ENCODE measurements at regions not wholly inside any gene's neighbourhood (a gene's known extent, or its start where the extent isn't known, plus 50 kb on each side); places are given as distances from the start of the nearest gene placed in this dataset.
"Not testable (repeated sequence)": the region's sequence is repeated elsewhere in the genome, so short reads cannot be mapped to it uniquely, and the experiment has no call there.

- DNase-seq (ENCODE audit: low spot score in 2 of 2): no peak
- in situ Hi-C loops (cut with MboI; ENCODE audit: low sequenced_read_pairs): no loop called here
- Histone ChIP-seq H3K27me3 (ENCODE audit: low read depth) (no peaks in the 10 kb centered on the region), H3K4me1 (no peaks in the 10 kb centered on the region), H3K36me3 (replicated peaks) (no peaks in the 10 kb centered on the region), H3K4me3 (no peak overlapping the region), H3K9me3 (no peaks in the 10 kb centered on the region)
Measured at GRCh38 chr16:47980212-47980611, 175.6 kb downstream of the ABCC12 start.

DNA sequence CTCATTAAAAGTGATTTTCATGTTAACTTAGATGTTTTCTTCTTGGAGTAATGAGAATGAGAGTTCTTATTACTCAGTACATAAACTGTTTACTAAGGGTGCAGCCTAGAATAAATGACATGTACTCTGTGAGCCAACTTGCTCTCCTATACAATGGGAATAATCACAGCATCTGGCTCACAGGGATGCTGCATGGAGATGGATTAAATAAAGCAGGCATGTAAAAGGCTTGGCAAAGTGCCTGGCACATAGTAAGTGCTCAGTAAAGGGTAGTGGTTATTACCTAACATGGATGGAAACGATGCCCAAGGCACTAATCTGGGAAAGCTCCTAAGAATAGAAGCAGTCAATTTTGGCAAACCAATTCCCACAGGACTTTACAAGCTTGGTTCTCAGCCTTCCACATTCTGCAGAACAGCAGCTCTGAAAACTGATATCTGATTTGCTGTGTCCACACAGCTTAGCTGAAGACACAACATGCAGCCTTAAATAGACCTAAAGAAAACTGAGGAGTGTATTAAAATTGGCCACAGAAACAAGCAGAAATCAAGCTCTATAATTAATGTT, 176.1 kb downstream of the ABCC12 start:
- Histone ChIP-seq H3K36me3 (replicated peaks) (no peaks in the 10 kb centered on the region), H3K4me1 (no peaks in the 10 kb centered on the region), H3K27me3 (ENCODE audit: low read depth) (no peaks in the 10 kb centered on the region), H3K9me3 (no peaks in the 10 kb centered on the region), H3K4me3 (no peak overlapping the region)
- in situ Hi-C loops (cut with MboI; ENCODE audit: low sequenced_read_pairs): no loop called here
- no peak for DNase-seq (ENCODE audit: low spot score in 2 of 2)

DNA sequence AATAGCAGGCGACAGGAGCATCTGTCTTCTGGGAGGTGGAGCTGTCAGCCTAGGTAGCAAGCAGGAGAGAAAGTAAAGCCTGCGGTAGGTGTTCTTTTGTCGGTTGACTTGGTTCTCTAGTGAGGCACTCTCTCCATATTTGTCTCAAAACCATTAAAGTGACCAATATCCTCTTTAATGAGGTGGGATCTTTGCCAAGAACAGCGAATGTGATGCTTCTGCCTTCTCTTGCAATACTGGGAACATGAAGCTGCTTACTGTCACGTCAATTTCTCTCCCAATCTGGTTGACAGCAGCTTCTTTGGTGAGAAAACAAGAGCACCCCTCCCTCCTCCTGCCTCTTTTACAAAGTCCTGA, 176.7 kb downstream of the ABCC12 start:
- in situ Hi-C loops (cut with MboI; ENCODE audit: low sequenced_read_pairs): no loop called here

DNA sequence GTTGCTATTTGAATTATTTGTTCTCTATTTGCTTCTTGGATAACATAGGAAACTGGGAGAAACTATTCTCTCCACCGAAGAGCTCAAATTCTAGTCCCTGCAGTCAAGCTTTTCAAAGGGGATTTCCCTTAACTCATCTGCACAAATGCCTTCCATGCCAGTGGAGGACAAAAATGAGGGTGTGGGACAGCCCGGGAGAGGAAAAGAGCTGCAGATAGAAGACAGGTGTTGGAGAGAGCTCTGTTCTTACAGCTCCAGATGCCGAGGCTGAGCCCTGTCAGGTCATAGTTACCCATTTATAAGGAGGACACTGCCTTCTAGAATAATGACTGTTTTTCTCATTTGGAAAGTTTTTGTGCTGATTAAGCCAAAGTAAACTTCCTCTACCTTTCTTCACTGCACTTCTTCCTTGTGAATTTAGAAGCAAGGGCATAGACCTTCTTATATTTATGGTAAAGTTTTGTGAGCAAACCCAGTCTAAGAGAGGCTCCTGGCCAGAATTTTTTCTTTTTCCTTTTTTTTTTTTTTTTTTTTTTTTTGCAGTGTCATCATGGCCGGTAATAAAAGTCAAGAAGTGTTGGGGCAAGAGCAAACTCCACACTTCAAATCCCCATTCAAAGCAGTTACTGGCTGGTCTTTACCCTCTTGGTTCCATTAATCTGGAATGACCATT, 177.2 kb downstream of the ABCC12 start:
- Histone ChIP-seq H3K9me3 (no peaks in the 10 kb centered on the region), H3K4me1 (no peaks in the 10 kb centered on the region), H3K36me3 (replicated peaks) (no peaks in the 10 kb centered on the region), H3K4me3 (no peak overlapping the region), H3K27me3 (ENCODE audit: low read depth) (no peaks in the 10 kb centered on the region)
- DNase-seq (ENCODE audit: low spot score in 2 of 2): no peak
- in situ Hi-C loops (cut with MboI; ENCODE audit: low sequenced_read_pairs): no loop called here

More for the DNA sequence above, 176.7 kb downstream of the ABCC12 start:
- no peak overlapping the region for H3K4me3 ChIP-seq
- H3K4me1 ChIP-seq: no peaks in the 10 kb centered on the region
- no peaks in the 10 kb centered on the region for H3K27me3 ChIP-seq (ENCODE audit: low read depth)
- DNase-seq (ENCODE audit: low spot score in 2 of 2): no peak
- no peaks in the 10 kb centered on the region for H3K9me3 ChIP-seq
- H3K36me3 ChIP-seq (replicated peaks): no peaks in the 10 kb centered on the region

DNA sequence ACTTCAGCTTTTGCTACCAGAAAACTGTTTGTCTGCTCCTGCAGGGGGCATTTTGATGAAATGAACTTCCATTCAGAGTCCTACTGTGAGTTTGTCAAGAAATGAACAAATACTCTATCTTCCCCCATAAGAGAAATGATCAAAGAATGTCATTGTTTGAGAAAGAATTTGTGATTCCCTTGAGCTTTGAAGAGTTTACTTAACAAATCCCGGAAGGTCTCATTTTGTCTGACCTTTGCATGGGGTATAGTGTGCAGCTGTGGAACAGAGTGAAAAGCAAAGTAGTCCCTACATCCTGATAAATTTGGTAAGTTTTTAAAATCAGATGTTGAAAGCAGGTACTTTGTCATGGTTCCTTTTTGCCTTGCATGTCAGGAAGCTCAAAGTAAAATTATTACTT, 178.0 kb downstream of the ABCC12 start:
- Histone ChIP-seq H3K4me3 (no peak overlapping the region), H3K36me3 (replicated peaks) (no peaks in the 10 kb centered on the region), H3K9me3 (no peaks in the 10 kb centered on the region), H3K27me3 (ENCODE audit: low read depth) (no peaks in the 10 kb centered on the region), H3K4me1 (no peaks in the 10 kb centered on the region)
- in situ Hi-C loops (cut with MboI; ENCODE audit: low sequenced_read_pairs): no loop called here
- no peak for DNase-seq (ENCODE audit: low spot score in 2 of 2)

DNA sequence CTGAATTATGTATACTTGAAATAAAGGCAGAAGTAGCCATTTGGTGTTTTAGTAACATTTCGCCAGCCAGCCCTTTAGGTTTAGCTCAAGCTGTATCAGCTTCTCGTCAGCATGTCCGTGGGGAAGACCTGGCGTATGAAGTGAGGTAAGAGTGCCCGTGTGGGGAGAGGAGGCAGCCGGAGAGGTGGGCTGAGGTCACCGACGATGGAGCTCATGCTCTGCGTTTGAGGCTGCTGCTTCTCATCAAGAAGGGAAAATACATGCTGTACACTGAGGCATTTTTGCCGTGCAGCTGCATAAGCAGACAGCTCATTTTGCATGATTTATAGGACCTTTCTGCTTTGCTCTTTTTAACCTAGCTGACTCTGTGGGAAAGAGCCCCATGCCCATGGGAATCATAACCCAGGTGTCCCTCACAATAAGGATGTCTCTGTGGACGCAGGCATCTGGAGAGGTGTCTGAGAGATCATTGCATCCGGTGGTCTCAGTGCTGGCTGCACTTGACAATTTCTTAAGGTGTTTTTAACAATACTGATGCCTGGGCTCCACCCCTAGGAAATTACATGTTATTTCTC, 179.1 kb downstream of the ABCC12 start:
- no peaks in the 10 kb centered on the region for H3K9me3 ChIP-seq
- no peak for DNase-seq (ENCODE audit: low spot score in 2 of 2)
- H3K4me1 ChIP-seq: no peaks in the 10 kb centered on the region
- H3K36me3 ChIP-seq (replicated peaks): no peaks in the 10 kb centered on the region
- no peaks in the 10 kb centered on the region for H3K27me3 ChIP-seq (ENCODE audit: low read depth)
- H3K4me3 ChIP-seq: no peak overlapping the region
- in situ Hi-C loops (cut with MboI; ENCODE audit: low sequenced_read_pairs): no loop called here

- H3K9me3 ChIP-seq; H3K4me1 ChIP-seq; H3K27me3 ChIP-seq (ENCODE audit: low read depth); H3K4me3 ChIP-seq; in situ Hi-C loops (cut with MboI; ENCODE audit: low sequenced_read_pairs); DNase-seq (ENCODE audit: low spot score in 2 of 2); H3K36me3 ChIP-seq (replicated peaks): not testable (repeated sequence)
Measured at GRCh38 chr16:47974971-47975370, 180.8 kb downstream of the ABCC12 start.

GRCh38 chr16:47973552-47973951, 182.2 kb downstream of the ABCC12 start:
- Histone ChIP-seq H3K4me3 (no peak overlapping the region), H3K36me3 (replicated peaks) (no peaks in the 10 kb centered on the region), H3K27me3 (ENCODE audit: low read depth) (no peaks in the 10 kb centered on the region), H3K9me3 (no peaks in the 10 kb centered on the region), H3K4me1 (no peaks in the 10 kb centered on the region)
- no peak for DNase-seq (ENCODE audit: low spot score in 2 of 2)
- in situ Hi-C loops (cut with MboI; ENCODE audit: low sequenced_read_pairs): no loop called here

- no peaks in the 10 kb centered on the region for H3K27me3 ChIP-seq (ENCODE audit: low read depth)
- no peak for DNase-seq (ENCODE audit: low spot score in 2 of 2)
- no peaks in the 10 kb centered on the region for H3K4me1 ChIP-seq
- in situ Hi-C loops (cut with MboI; ENCODE audit: low sequenced_read_pairs): no loop called here
- H3K9me3 ChIP-seq: no peaks in the 10 kb centered on the region
- H3K36me3 ChIP-seq (replicated peaks): no peaks in the 10 kb centered on the region
- H3K4me3 ChIP-seq: no peak overlapping the region
Measured at GRCh38 chr16:47972246-47972985, 183.4 kb downstream of the ABCC12 start.

- Histone ChIP-seq H3K9me3 (no peaks in the 10 kb centered on the region), H3K27me3 (ENCODE audit: low read depth) (no peaks in the 10 kb centered on the region), H3K36me3 (replicated peaks) (no peaks in the 10 kb centered on the region), H3K4me1 (no peaks in the 10 kb centered on the region), H3K4me3 (no peak overlapping the region)
- DNase-seq (ENCODE audit: low spot score in 2 of 2): no peak
- in situ Hi-C loops (cut with MboI; ENCODE audit: low sequenced_read_pairs): no loop called here
Measured at GRCh38 chr16:47971225-47971624, 184.6 kb downstream of the ABCC12 start.

DNA sequence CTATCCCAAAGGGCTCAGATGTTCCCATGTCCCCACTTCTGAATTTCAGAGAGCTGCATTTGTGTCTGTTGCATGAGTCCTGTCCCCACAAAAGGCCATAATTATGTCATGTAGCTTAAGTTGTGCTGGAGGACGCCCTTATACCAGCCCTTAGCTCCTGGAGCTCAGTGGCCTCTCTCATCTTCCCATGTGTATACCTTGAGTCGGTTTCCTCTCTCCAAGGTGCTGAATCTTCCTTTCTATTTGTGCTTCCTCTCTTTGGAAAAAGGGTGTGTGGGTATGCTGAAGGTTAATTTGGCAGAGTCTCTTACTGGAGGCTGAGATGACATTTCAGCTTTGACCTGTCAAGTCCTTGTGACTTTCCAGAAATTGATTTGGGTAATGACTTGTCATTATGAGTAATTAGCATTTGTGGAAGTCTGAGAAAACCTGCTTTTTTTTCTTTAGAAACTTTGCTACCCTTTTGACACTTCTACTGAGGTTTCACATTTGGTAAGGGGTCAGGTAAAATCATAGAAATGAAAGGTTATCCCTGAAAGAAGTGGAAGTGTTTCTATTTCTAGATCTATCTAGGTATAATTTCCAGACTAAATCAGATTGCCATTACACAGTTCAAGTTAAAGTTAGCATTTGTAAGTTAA, 185.4 kb downstream of the ABCC12 start:
- Histone ChIP-seq H3K36me3 (replicated peaks) (no peaks in the 10 kb centered on the region), H3K4me1 (no peaks in the 10 kb centered on the region), H3K9me3 (no peaks in the 10 kb centered on the region), H3K27me3 (ENCODE audit: low read depth) (no peaks in the 10 kb centered on the region), H3K4me3 (no peak overlapping the region)
- in situ Hi-C loops (cut with MboI; ENCODE audit: low sequenced_read_pairs): no loop called here
- peak; percentile 35 to 36 for DNase-seq (ENCODE audit: low spot score in 2 of 2)

GRCh38 chr16:47967374-47967773, 188.4 kb downstream of the ABCC12 start:
- no peaks in the 10 kb centered on the region for H3K27me3 ChIP-seq (ENCODE audit: low read depth)
- H3K4me1 ChIP-seq: peaks cover 6% of the 10 kb centered on the region
- in situ Hi-C loops (cut with MboI; ENCODE audit: low sequenced_read_pairs): no loop called here
- H3K36me3 ChIP-seq (replicated peaks): no peaks in the 10 kb centered on the region
- no peak for DNase-seq (ENCODE audit: low spot score in 2 of 2)
- no peak overlapping the region for H3K4me3 ChIP-seq
- H3K9me3 ChIP-seq: no peaks in the 10 kb centered on the region

DNA sequence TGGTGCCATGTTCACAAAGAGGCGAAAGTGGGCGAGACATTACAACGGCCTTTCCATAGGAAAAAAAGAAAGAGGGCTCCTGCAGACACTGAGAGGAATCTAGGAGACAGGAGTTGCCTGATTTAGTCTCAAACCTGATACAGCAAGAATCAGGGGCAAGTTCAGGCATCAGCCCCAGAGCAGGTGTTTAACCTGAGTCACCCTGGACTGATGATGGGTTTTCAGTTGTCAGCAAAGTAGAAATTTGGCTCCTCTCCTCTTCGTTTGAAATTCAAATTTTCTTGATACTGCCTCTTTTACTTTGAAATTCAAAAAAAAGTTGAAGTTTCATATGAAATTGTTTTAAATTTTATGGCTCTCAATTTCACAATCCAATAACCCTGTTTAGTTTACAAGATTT, 189.5 kb downstream of the ABCC12 start:
- in situ Hi-C loops (cut with MboI; ENCODE audit: low sequenced_read_pairs): no loop called here
- peaks cover 6% of the 10 kb centered on the region for H3K4me1 ChIP-seq
- H3K4me3 ChIP-seq: no peak overlapping the region
- no peaks in the 10 kb centered on the region for H3K27me3 ChIP-seq (ENCODE audit: low read depth)
- no peak for DNase-seq (ENCODE audit: low spot score in 2 of 2)
- no peaks in the 10 kb centered on the region for H3K36me3 ChIP-seq (replicated peaks)
- no peaks in the 10 kb centered on the region for H3K9me3 ChIP-seq

GRCh38 chr16:47965439-47965838, 190.4 kb downstream of the ABCC12 start:
- peaks cover 6% of the 10 kb centered on the region for H3K4me1 ChIP-seq
- peak; percentile 72 to 89 for DNase-seq (ENCODE audit: low spot score in 2 of 2)
- H3K27me3 ChIP-seq (ENCODE audit: low read depth): no peaks in the 10 kb centered on the region; the same call in 1 of the 2 replicates
- H3K4me3 ChIP-seq: no peak overlapping the region
- H3K36me3 ChIP-seq (replicated peaks): no peaks in the 10 kb centered on the region
- H3K9me3 ChIP-seq: no peaks in the 10 kb centered on the region
- in situ Hi-C loops (cut with MboI; ENCODE audit: low sequenced_read_pairs): no loop called here
